ENCODE measurements at regions not wholly inside any gene's neighbourhood (a gene's known extent, or its start where the extent isn't known, plus 50 kb on each side); places are given as distances from the start of the nearest gene placed in this dataset.
A peak's percentile ranks its signal among the peaks of the same experiment; 100 is the strongest.

DNA sequence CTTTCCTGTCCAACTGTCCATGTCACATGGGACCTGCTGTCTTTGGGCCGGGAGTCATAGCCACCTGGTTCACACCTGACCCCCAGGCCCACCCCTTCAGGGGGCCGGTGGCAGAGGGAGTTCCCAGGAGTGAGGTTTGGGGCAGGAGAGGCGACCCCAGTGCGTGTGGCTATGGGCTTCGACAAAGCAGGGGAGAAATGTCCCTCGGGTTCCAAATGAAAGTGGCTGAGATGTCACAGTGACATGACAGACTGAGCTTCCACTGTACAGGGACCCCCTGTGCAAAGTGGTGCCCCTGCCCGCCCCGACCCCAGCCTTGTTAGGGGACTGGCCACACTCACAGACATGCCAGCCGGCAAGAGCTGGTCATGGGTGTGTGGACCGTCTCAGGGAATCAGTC lies 1297.0 kb downstream of the BRD1 start:
- Histone ChIP-seq H3K9me3 (no peaks in the 10 kb centered on the region), H3K4me3 (no peak overlapping the region), H3K36me3 (ENCODE audit: insufficient read depth in 1 of 2, low read depth in 1 of 2) (no peaks in the 10 kb centered on the region), H3K27me3 (ENCODE audit: insufficient read depth in 3 of 3, low read length in 2 of 3) (peaks cover 0 to 5% (median 2%) of the 10 kb centered on the region in 3 donors), H3K4me1 (no peaks in the 10 kb centered on the region), H3K27ac (no peak overlapping the region)
- no peak for TF ChIP-seq CTCF (IDR thresholded peaks at IDR 0.05)
- WGBS, 3 donors, result 75 to 85% (median 82%) methylated on average over 10 of the region's 10 CpGs
- DNase-seq (no peak), ATAC-seq (no peak)
- intact Hi-C loops (cut with DNase I), result no loop called here

DNA sequence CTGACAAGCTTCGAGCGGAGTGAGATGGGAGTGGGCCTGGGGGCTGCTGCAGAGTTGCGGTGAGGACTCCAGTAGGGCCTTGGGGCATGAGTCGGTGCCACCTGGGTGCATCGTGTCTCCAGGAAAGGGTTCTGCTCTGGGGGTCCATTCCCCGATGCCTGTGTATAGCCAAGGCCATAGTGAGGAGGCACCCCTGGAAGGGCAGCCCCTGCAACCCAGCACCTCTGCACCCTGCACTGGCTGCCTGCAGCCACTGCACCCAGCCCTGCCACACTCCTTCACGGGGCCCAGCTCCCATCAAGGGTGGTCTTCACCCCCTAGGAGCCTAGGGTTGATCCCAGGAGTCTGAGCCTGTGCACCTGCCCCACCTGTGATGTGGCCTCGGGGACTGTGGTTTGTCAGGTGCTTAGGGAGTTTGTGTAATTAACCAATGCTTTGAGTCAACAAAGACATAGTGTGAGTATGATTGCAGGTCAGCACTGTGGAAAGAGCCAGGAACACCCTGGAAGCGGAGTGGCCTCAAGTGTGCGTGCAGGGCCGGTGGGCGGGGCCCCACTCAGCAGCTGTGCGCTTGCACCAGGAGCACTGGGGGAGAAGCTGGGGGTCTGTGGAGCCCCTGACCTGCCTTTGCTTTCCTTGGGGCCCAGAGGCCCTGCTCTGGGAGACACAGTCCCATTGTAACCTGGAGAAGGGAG lies 1299.3 kb downstream of the BRD1 start:
- Histone ChIP-seq H3K9me3 (no peaks in the 10 kb centered on the region), H3K27me3 (ENCODE audit: insufficient read depth in 3 of 3, low read length in 2 of 3) (peaks cover 0 to 5% (median 2%) of the 10 kb centered on the region in 3 donors), H3K36me3 (ENCODE audit: insufficient read depth in 1 of 2, low read depth in 1 of 2) (no peaks in the 10 kb centered on the region), H3K4me1 (no peaks in the 10 kb centered on the region), H3K27ac (no peak overlapping the region), H3K4me3 (no peak overlapping the region)
- intact Hi-C loops (cut with DNase I), result no loop called here
- WGBS, 3 donors, result 84 to 87% (median 86%) methylated on average over 13 of the region's 13 CpGs
- ATAC-seq, result no peak
- no peak for TF ChIP-seq CTCF (IDR thresholded peaks at IDR 0.05)
- no peak for DNase-seq

- intact Hi-C loops (cut with DNase I), result no loop called here
- no peak overlapping the region for H3K4me3 ChIP-seq
- no peaks in the 10 kb centered on the region for H3K9me3 ChIP-seq
- no peaks in the 10 kb centered on the region for H3K36me3 ChIP-seq (ENCODE audit: insufficient read depth in 1 of 2, low read depth in 1 of 2)
- peaks cover 0 to 3% (median 2%) of the 10 kb centered on the region in 3 donors for H3K27me3 ChIP-seq (ENCODE audit: insufficient read depth in 3 of 3, low read length in 2 of 3)
- ATAC-seq, result peak in 1 of 4 donors; percentile 17
- 84 to 90% (median 85%) methylated on average over 10 to 14 of the region's 14 CpGs for WGBS, 3 donors
- no peak overlapping the region for H3K27ac ChIP-seq
- TF ChIP-seq CTCF (IDR thresholded peaks at IDR 0.05), result no peak
- H3K4me1 ChIP-seq, result no peaks in the 10 kb centered on the region
- DNase-seq, result no peak
Measured at GRCh38 chr22:48523761-48524160, 1303.9 kb downstream of the BRD1 start.

GRCh38 chr22:48523091-48523490 lies 1304.6 kb downstream of the BRD1 start:
- WGBS, 3 donors, result 85 to 87% (median 86%) methylated on average over 15 to 19 of the region's 19 CpGs
- no peak for TF ChIP-seq CTCF (IDR thresholded peaks at IDR 0.05)

DNA sequence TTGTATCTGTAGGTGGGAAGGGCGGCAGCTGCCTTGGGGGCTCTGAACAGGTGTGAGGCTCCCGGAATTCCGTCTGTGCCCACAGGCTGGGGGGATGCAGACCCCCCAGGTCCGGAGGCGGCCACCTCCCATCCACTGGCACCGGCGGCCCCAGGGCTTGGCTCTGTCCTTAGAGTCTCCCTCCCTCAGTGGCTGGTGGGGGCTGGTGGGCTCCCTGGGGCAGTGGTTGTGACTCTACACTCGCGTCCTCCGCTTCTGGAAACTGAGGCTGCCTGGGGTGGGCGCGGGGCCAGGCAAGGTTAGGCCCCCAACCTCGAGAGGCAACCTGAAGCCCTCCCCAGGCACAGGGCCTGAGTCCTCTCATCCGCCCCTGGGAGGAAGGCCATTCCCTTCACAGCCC lies 1305.4 kb downstream of the BRD1 start:
- Histone ChIP-seq H3K4me3 (no peak overlapping the region), H3K4me1 (no peaks in the 10 kb centered on the region), H3K27ac (no peak overlapping the region), H3K36me3 (ENCODE audit: insufficient read depth in 1 of 2, low read depth in 1 of 2) (no peaks in the 10 kb centered on the region), H3K9me3 (no peaks in the 10 kb centered on the region), H3K27me3 (ENCODE audit: insufficient read depth in 3 of 3, low read length in 2 of 3) (no peaks in the 10 kb centered on the region)
- TF ChIP-seq CTCF (IDR thresholded peaks at IDR 0.05), result no peak
- intact Hi-C loops (cut with DNase I), result no loop called here
- DNase-seq (no peak), ATAC-seq (no peak)
- 84 to 91% (median 90%) methylated on average over 11 to 14 of the region's 14 CpGs for WGBS, 3 donors

More at GRCh38 chr22:48523091-48523490, 1304.6 kb downstream of the BRD1 start:
- H3K36me3 ChIP-seq (ENCODE audit: insufficient read depth in 1 of 2, low read depth in 1 of 2), result no peaks in the 10 kb centered on the region
- H3K4me1 ChIP-seq, result no peaks in the 10 kb centered on the region
- DNase-seq, result no peak
- intact Hi-C loops (cut with DNase I), result no loop called here
- ATAC-seq, result no peak
- peaks cover 0 to 2% (median 0%) of the 10 kb centered on the region in 3 donors for H3K27me3 ChIP-seq (ENCODE audit: insufficient read depth in 3 of 3, low read length in 2 of 3)
- no peaks in the 10 kb centered on the region for H3K9me3 ChIP-seq
- H3K4me3 ChIP-seq, result no peak overlapping the region
- no peak overlapping the region for H3K27ac ChIP-seq

All from psoas muscle (tissue), 7 donors.